HEK293T (cell line): ENCODE measurements at regions not wholly inside any gene's neighbourhood (a gene's known extent, or its start where the extent isn't known, plus 50 kb on each side); places are given as distances from the start of the nearest gene placed in this dataset.

Experiments
- ARNT ChIP-seq: fragments of 450-650 bp; IDR thresholded peaks from 2 replicates; pipeline ENCODE4 v1.6.1; 2017; ENCODE audit warnings: mild to moderate bottlenecking
- BHLHE40 ChIP-seq: fragments of 450-650 bp; IDR thresholded peaks from 2 replicates; pipeline ENCODE4 v1.6.1; 2016; ENCODE audit warnings: mild to moderate bottlenecking, moderate library complexity, borderline replicate concordance
- CTBP1 ChIP-seq: fragments of 450-650 bp; IDR thresholded peaks from 2 replicates; pipeline ENCODE4 v1.6.1; 2016; ENCODE audit warnings: borderline replicate concordance
- ELF4 ChIP-seq: fragments of 450-650 bp; IDR thresholded peaks from 2 replicates; pipeline ENCODE4 v1.6.1; 2017; ENCODE audit warnings: antibody characterized with exemption
- FOXA1 ChIP-seq: fragments of 450-650 bp; IDR thresholded peaks from 2 replicates; pipeline ENCODE4 v1.6.1; 2016; ENCODE audit warnings: mild to moderate bottlenecking
- FOXK2 ChIP-seq: fragments of 450-650 bp; IDR thresholded peaks from 2 replicates; pipeline ENCODE4 v1.6.1; 2016; ENCODE audit warnings: mild to moderate bottlenecking
- FOXM1 ChIP-seq: fragments of 450-650 bp; IDR thresholded peaks from 2 replicates; pipeline ENCODE4 v1.6.1; 2017; ENCODE audit warnings: mild to moderate bottlenecking, borderline replicate concordance
- HDGF ChIP-seq: fragments of 450-650 bp; IDR thresholded peaks from 2 replicates; pipeline ENCODE4 v1.6.1; 2017; ENCODE audit warnings: antibody characterized with exemption, borderline replicate concordance
- L3MBTL2 ChIP-seq: fragments of 450-650 bp; conservative IDR thresholded peaks from 2 replicates; pipeline ENCODE4 v1.6.1; 2016; ENCODE audit warnings: mild to moderate bottlenecking
- NFRKB ChIP-seq: fragments of 450-650 bp; IDR thresholded peaks from 2 replicates; pipeline ENCODE4 v1.6.1; 2016; ENCODE audit warnings: mild to moderate bottlenecking, moderate library complexity
- PKNOX1 ChIP-seq: fragments of 450-650 bp; IDR thresholded peaks from 2 replicates; pipeline ENCODE4 v1.6.1; 2016
- SP1 ChIP-seq: fragments of 450-650 bp; IDR thresholded peaks from 2 replicates; pipeline ENCODE4 v1.6.1; 2017
- SUZ12 ChIP-seq: fragments of 450-650 bp; IDR thresholded peaks from 2 replicates; pipeline ENCODE4 v1.6.1; 2016; ENCODE audit warnings: mild to moderate bottlenecking

DNA sequence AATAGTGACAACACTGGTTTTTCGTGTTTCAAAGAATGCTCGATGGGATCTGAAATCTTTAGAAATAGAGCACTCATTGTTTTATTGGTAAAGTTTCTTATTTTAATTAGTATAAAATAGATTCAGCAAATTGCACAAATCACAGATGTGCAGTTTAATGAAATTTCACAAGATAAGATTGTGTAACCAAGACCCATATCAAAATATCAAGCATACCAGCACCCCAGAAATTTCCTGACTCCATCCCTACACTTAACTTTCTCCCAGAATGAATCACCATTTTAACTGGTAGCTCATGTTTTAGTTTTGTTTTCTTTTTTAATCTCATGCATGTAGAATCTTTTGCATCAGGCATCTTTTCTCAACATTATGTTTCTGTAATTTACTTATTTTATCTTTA is 185.9 kb downstream of the KCNJ2 start:
- TF ChIP-seq FOXM1 (no peak), L3MBTL2 (no peak), BHLHE40 (no peak), ELF4 (no peak), NFRKB (no peak), PKNOX1 (no peak), SP1 (no peak), FOXK2 (no peak), SUZ12 (no peak), FOXA1 (no peak), HDGF (no peak), CTBP1 (no peak), ARNT (no peak)
